NCI-H1930 (cell line): ENCODE measurements at regions not wholly inside any gene's neighbourhood (a gene's known extent, or its start where the extent isn't known, plus 50 kb on each side); places are given as distances from the start of the nearest gene placed in this dataset.
A peak's percentile ranks its signal among the peaks of the same experiment; 100 is the strongest.
"Not testable (repeated sequence)": the region's sequence is repeated elsewhere in the genome, so short reads cannot be mapped to it uniquely, and the experiment has no call there.

Experiments
- DNase-seq, 2 experiments: peaks; one replicate each; lab custom pipeline; 2025; lab: John Stamatoyannopoulos, UW

GRCh38 chr5:158264264-158264663, 405.3 kb upstream of the CLINT1 start:
- DNase-seq = no peak

- DNase-seq = no peak
These were observed 402.9 kb upstream of the CLINT1 start for GRCh38 chr5:158261674-158262367.

GRCh38 chr5:158256096-158256495, 397.2 kb upstream of the CLINT1 start:
- no peak for DNase-seq

DNA sequence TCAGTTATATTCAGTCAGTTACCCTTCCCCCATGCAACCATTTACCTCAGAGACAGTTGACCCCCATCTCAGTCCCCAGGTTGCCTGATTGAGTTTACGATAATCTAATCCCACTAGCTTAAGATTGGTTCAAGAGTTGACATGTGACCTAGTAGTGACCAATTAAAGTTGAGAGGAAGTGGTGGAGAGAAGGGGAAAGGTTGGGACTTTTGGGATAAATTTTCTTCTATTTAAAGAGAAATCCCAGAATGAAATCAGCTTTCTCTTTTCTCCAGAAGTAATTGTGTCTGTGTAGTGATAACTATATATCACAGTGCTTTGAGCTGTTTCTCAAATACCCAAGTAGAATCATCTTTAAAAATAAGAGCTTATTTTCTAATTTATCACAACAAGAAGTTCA, 396.7 kb upstream of the CLINT1 start:
- DNase-seq = no peak

DNA sequence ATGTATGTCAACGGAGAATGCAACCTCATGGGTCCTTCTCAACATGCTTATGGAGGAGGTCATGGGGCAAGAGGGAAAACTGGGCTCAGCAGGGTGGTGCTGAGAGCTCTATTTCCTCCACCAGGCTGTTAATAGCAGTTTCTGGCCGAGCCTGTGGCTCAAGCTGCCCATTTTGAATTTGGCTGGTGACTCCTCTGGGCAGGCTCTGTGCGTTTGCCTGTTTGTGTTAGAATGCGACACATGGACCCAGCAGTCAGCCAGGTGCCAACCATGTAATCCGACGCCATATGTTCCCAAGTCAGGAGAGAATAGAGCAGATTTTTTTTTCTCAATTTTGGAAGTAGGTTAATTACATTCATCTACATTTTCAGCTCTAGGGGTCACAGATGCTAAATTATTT, 387.7 kb upstream of the CLINT1 start:
- no peak for DNase-seq

DNA sequence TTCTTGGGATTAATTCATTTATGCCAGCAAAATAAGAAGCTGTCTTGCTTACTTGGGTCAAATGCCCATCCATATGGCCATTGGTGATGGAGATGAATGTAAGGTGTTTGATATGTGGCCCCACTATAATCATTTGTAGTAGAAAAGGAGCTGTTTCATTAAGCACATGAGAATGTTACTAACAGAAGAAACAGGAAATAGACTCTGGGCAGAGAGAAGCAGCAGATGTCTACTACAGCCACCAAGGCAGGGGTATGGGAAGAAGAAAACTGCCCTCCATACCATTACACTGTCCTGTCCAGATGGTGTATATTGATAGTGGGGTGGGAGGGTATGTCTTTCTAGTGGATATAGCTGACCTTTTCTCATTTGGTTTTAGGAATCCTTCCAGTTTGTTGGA, 386.6 kb upstream of the CLINT1 start:
- DNase-seq = no peak

GRCh38 chr5:158244882-158245281, 385.9 kb upstream of the CLINT1 start:
- no peak for DNase-seq

- DNase-seq = no peak
These were observed 377.8 kb upstream of the CLINT1 start for GRCh38 chr5:158236511-158237335.

DNA sequence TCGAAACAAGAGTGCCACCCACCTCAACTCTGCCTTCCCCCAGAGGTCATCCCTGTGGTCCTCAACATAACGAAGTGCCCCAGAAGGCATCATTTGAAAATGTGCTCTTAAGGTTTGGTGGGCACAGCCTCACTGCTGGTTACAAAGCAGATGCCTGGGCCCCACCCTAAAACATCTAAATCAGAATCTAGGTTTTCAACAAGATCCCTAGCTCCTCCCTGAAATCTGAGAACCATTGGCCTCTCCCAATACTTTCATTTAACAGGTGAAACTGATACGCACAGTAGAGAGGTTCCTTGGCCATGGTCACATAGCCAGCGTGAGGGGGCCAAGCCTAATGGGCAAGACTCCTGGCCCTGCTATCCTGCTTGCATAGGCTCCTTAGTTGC, 376.2 kb upstream of the CLINT1 start:
- DNase-seq = no peak

GRCh38 chr5:158234323-158235158, 375.6 kb upstream of the CLINT1 start:
- peak in 1 of 2 experiments; percentile 4 for DNase-seq

GRCh38 chr5:158233735-158234322, 374.9 kb upstream of the CLINT1 start:
- DNase-seq = no peak

DNA sequence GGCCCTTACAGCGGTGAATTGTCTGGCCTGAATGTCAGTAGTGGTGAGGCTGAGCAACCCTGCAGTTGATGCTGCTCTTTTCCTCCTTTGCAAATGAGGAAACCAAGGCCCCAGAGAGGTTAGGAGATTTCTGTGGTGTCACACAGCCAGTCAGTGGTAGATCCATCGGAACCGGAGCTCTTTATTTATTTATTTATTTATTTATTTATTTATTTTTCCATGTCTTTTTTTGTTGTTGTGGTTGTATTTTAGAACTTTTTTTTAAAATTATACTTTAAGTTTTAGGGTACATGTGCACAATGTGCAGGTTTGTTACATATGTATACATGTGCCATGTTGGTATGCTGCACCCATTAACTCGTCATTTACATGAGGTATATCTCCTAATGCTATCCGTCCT, 368.4 kb upstream of the CLINT1 start:
- DNase-seq = not testable (repeated sequence)

DNA sequence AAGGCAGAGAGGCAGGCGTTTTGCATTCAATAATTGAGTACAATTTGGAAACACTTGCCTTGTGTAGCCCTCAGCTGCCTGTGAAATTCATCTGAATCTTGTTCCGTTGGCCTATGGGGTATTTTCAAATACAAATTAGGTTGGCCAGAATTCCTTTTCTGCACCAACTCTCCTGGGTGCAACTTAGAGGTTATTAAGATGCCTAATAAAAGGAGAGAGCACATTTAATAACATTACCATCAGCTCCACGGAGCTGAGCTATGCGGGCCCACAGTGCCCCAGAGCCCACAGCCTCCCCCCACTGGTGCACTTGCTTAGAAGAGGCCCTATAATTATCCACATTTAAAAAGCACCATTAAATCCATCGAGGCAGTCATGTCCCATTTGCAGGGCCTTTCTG, 367.6 kb upstream of the CLINT1 start:
- DNase-seq = no peak

DNA sequence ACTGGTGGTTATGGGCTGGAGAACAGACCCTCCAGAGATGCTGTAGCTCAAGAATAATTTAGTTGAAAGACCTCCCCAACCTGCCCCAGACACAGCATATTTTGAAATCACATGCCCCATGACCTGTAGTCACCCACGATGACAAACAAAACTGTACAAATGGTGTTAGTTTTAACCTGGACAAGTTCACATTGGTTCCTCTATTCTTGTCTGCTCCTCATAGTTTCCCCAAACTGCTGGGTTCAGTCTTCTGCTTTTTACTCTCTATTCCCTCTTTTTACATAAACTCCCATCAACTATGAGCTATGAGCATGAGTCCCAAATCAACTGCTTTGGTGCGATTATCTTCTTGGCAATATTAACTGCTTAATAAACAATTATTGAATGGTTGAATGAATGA, 365.3 kb upstream of the CLINT1 start:
- no peak for DNase-seq

DNA sequence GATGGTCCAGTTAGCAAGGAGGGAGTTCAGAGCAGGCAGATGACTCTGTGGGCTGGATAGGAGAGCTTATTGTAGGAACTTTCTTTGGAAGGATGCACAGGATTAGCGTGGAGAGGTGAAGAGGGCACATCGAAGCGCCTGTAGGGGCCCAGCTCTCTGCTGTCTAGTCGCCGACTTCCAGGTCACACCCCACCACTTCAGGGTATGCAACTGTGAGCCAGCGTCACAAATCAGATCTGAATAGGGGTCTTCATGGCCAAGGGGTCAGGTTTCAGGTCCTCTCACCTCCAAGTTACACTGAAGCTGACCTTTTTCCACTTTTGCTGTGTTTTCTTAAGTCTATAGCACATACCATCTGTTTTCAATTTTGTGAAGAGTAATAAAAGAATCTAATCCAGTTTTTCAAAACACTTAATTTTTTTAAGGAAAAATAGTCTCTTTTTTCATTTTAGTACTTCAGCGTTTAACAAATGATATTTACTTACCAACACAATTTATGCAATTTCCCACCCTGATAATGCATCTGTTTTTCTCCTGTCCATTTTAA, 364.2 kb upstream of the CLINT1 start:
- DNase-seq = no peak

- no peak for DNase-seq
These were observed 354.0 kb upstream of the CLINT1 start for GRCh38 chr5:158212917-158213316.

DNA sequence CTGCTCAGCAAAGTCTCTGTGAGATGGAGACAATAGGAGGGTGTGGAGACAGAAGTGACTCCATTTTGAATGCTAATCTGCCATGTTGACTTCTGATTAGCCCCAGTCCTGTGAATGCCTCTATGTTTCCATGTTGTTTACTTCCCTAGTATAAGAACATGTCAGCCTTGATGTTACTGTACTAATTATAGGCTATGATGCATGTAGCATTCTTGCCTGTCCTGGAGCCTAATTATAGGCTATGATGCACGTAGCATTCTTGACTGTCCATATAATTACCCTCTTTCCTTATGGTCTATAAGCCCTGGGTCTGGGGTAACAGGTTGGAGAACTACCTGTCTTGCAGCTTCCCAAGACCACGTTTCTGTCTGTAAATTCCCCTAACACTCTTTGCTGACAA, 353.3 kb upstream of the CLINT1 start:
- DNase-seq = no peak

GRCh38 chr5:158209219-158209908, 350.4 kb upstream of the CLINT1 start:
- no peak for DNase-seq

GRCh38 chr5:158207733-158208132, 348.8 kb upstream of the CLINT1 start:
- no peak for DNase-seq

- DNase-seq = no peak
These were observed 347.0 kb upstream of the CLINT1 start for GRCh38 chr5:158205992-158206391.

- DNase-seq = no peak
These were observed 344.3 kb upstream of the CLINT1 start for GRCh38 chr5:158203261-158203660.
